ENCODE measurements at regions not wholly inside any gene's neighbourhood (a gene's known extent, or its start where the extent isn't known, plus 50 kb on each side); places are given as distances from the start of the nearest gene placed in this dataset.
"Not testable (repeated sequence)": the region's sequence is repeated elsewhere in the genome, so short reads cannot be mapped to it uniquely, and the experiment has no call there.

- POLR2A ChIA-PET = no interaction called here
- CTCF ChIA-PET = interaction anchor here (1.9 to 2.4 kb wide), 2 partner anchors 23 to 64 kb away, joined by 10 to 11 read pairs; no protein-coding TSS in a partner anchor
Observed at GRCh38 chr5:72587661-72588308, 80.6 kb upstream of the ZNF366 start.

GRCh38 chr5:72586788-72587530 lies 79.7 kb upstream of the ZNF366 start:
- no peak for TF ChIP-seq CTCF (IDR thresholded peaks at IDR 0.05; ENCODE audit: low read depth, low read length)
- Histone ChIP-seq H3K4me3 (ENCODE audit: low read depth, low read length) (no peak overlapping the region), H3K27ac (ENCODE audit: low read depth, low read length) (no peak overlapping the region), H3K9me3 (ENCODE audit: control insufficient read depth, insufficient read depth, low read length) (no peaks in the 10 kb centered on the region), H3K27me3 (ENCODE audit: control insufficient read depth, insufficient read depth, low read length) (no peaks in the 10 kb centered on the region)
- CTCF ChIA-PET = interaction anchor here (0.6 to 1.9 kb wide), 2 partner anchors 21 to 25 kb away, joined by 5 to 7 read pairs; no protein-coding TSS in a partner anchor
- no peak for DNase-seq (ENCODE audit: low read depth, low spot score)
- POLR2A ChIA-PET = no interaction called here

More at GRCh38 chr5:72587661-72588308, 80.6 kb upstream of the ZNF366 start:
- H3K27ac ChIP-seq (ENCODE audit: low read depth, low read length) = no peak overlapping the region
- no peak overlapping the region for H3K4me3 ChIP-seq (ENCODE audit: low read depth, low read length)
- TF ChIP-seq CTCF (IDR thresholded peaks at IDR 0.05; ENCODE audit: low read depth, low read length) = no peak
- H3K27me3 ChIP-seq (ENCODE audit: control insufficient read depth, insufficient read depth, low read length) = no peaks in the 10 kb centered on the region
- no peaks in the 10 kb centered on the region for H3K9me3 ChIP-seq (ENCODE audit: control insufficient read depth, insufficient read depth, low read length)
- DNase-seq (ENCODE audit: low read depth, low spot score) = no peak

GRCh38 chr5:72584466-72584865 lies 77.3 kb upstream of the ZNF366 start:
- Histone ChIP-seq H3K9me3 (ENCODE audit: control insufficient read depth, insufficient read depth, low read length) (no peaks in the 10 kb centered on the region), H3K27ac (ENCODE audit: low read depth, low read length) (no peak overlapping the region), H3K4me3 (ENCODE audit: low read depth, low read length) (no peak overlapping the region), H3K27me3 (ENCODE audit: control insufficient read depth, insufficient read depth, low read length) (no peaks in the 10 kb centered on the region)
- TF ChIP-seq CTCF (IDR thresholded peaks at IDR 0.05; ENCODE audit: low read depth, low read length) = no peak
- no peak for DNase-seq (ENCODE audit: low read depth, low spot score)
- POLR2A ChIA-PET = no interaction called here
- CTCF ChIA-PET = no interaction called here

- H3K9me3 ChIP-seq (ENCODE audit: control insufficient read depth, insufficient read depth, low read length); H3K4me3 ChIP-seq (ENCODE audit: low read depth, low read length); DNase-seq (ENCODE audit: low read depth, low spot score); POLR2A ChIA-PET; H3K27me3 ChIP-seq (ENCODE audit: control insufficient read depth, insufficient read depth, low read length); CTCF ChIA-PET; H3K27ac ChIP-seq (ENCODE audit: low read depth, low read length): not testable (repeated sequence)
Observed at GRCh38 chr5:72579290-72579689, 72.1 kb upstream of the ZNF366 start.

- no peak overlapping the region for H3K27ac ChIP-seq (ENCODE audit: low read depth, low read length)
- H3K4me3 ChIP-seq (ENCODE audit: low read depth, low read length) = no peak overlapping the region
- ChIA-PET POLR2A (no interaction called here), CTCF (interaction anchor here (0.6 kb wide), 1 partner anchor 169 kb away, joined by 3 read pairs; no protein-coding TSS in a partner anchor)
- no peak for DNase-seq (ENCODE audit: low read depth, low spot score)
- TF ChIP-seq CTCF (IDR thresholded peaks at IDR 0.05; ENCODE audit: low read depth, low read length) = no peak
- H3K9me3 ChIP-seq (ENCODE audit: control insufficient read depth, insufficient read depth, low read length) = no peaks in the 10 kb centered on the region
- H3K27me3 ChIP-seq (ENCODE audit: control insufficient read depth, insufficient read depth, low read length) = peaks cover 2% of the 10 kb centered on the region
Observed at GRCh38 chr5:72572236-72572765, 65.1 kb upstream of the ZNF366 start.
